ENCODE measurements at regions not wholly inside any gene's neighbourhood (a gene's known extent, or its start where the extent isn't known, plus 50 kb on each side); places are given as distances from the start of the nearest gene placed in this dataset.

DNA sequence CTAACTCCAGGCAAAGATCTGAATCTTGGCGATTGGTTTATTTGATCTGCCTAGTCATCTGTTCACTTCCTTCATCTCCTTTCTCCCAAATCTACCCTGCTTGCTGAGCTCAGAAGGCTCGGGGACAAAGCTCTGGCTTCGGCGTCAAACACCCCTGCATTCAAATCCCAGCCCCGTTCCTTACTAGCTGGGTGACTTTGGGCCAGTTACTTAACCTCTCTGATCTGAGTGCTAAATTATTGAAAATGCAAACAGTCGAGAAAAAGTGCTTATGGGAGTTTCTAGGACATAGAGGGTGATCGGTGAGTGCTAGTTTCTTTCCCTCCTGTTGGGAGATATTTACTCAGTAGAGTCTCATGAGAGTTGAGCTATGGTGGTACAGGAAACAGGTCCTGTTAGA lies 121.2 kb upstream of the RFLNA start:
- no peak for DNase-seq (ENCODE audit: extremely low spot score in 2 of 2)
- H3K9me3 ChIP-seq: no peaks in the 10 kb centered on the region
- H3K27me3 ChIP-seq: no peaks in the 10 kb centered on the region
- H3K4me3 ChIP-seq: no peak overlapping the region
- intact Hi-C loops (cut with DNase I): no loop called here
- no peaks in the 10 kb centered on the region for H3K36me3 ChIP-seq
- no peaks in the 10 kb centered on the region for H3K4me1 ChIP-seq
- no peak overlapping the region for H3K27ac ChIP-seq
- TF ChIP-seq POLR2A (IDR thresholded peaks at IDR 0.05): no peak
- TF ChIP-seq, protein P1, sequence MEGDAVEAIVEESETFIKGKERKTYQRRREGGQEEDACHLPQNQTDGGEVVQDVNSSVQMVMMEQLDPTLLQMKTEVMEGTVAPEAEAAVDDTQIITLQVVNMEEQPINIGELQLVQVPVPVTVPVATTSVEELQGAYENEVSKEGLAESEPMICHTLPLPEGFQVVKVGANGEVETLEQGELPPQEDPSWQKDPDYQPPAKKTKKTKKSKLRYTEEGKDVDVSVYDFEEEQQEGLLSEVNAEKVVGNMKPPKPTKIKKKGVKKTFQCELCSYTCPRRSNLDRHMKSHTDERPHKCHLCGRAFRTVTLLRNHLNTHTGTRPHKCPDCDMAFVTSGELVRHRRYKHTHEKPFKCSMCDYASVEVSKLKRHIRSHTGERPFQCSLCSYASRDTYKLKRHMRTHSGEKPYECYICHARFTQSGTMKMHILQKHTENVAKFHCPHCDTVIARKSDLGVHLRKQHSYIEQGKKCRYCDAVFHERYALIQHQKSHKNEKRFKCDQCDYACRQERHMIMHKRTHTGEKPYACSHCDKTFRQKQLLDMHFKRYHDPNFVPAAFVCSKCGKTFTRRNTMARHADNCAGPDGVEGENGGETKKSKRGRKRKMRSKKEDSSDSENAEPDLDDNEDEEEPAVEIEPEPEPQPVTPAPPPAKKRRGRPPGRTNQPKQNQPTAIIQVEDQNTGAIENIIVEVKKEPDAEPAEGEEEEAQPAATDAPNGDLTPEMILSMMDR (IDR thresholded peaks at IDR 0.05): no peak
- no peak for TF ChIP-seq POLR2AphosphoS5 (IDR thresholded peaks at IDR 0.05; ENCODE audit: insufficient read depth in 1 of 2, low read depth in 1 of 2)

DNA sequence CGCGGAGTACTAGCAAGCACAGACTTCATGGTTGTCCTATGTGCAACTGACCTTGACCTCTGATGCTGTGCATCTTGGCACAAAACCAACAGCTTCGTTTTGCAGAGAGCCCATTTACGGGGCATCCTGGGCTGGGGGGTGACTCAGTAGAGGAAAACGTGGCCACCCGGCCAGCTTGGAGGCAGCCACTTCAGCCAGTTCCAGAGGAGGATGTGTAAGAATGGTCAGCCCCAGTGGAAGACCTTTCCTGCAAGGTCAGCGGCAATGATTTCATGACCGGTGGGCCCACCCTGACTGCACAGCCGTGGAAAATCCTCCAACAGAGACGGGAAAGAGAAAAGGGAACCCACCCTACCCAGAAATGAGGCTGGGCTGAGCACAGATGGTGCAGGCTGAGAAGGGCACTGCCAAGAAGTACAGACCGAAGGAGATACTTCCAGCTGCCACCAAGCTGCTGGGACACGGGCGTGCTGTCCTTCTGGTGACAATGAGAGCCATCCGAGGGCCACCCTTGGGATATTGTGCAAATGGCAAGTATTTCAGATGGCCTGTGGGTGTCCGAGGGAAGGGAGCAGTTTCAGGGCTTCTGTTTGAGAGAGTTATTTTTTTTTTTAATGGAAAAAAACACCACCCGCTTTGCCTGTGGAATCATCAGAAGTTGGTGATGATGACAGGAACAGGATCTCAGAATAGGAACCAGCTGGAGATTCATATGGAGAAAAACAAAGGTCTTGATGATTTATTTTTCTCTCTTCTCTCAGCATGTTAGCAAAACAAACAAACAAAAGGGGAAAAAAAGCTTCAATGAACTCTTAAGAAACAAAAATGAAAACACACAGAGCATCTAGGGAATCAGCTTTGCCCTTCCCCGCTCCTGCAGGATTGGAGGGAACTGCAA lies 120.2 kb upstream of the RFLNA start:
- Histone ChIP-seq H3K27ac (no peak overlapping the region), H3K4me3 (no peak overlapping the region), H3K4me1 (no peaks in the 10 kb centered on the region), H3K36me3 (no peaks in the 10 kb centered on the region), H3K9me3 (no peaks in the 10 kb centered on the region), H3K27me3 (no peaks in the 10 kb centered on the region)
- no peak for TF ChIP-seq POLR2AphosphoS5 (IDR thresholded peaks at IDR 0.05; ENCODE audit: insufficient read depth in 1 of 2, low read depth in 1 of 2)
- intact Hi-C loops (cut with DNase I): no loop called here
- DNase-seq (ENCODE audit: extremely low spot score in 2 of 2): no peak

DNA sequence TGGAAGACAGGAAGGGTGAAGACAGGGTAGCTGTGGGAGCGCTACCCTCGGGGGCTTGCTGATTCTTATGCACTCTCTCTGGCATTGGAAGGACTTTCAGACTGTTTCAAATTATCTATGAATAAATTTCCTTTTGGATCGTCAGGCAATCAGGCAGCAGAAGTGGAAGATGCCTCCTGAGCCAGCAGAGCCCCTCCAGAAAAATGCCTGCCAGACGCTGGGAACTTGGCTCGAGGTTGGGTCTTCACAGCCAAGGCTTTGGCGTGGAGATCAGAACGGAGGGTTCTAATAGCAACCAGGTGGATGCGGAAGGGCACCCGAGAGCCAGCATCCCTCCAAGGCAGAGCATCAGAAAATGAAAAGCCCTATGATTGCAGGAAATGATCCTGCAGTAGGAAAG lies 119.2 kb upstream of the RFLNA start:
- Histone ChIP-seq H3K4me1 (no peaks in the 10 kb centered on the region), H3K4me3 (no peak overlapping the region), H3K36me3 (no peaks in the 10 kb centered on the region), H3K27me3 (no peaks in the 10 kb centered on the region), H3K27ac (no peak overlapping the region), H3K9me3 (no peaks in the 10 kb centered on the region)
- TF ChIP-seq POLR2A (IDR thresholded peaks at IDR 0.05) (no peak), POLR2AphosphoS5 (IDR thresholded peaks at IDR 0.05; ENCODE audit: insufficient read depth in 1 of 2, low read depth in 1 of 2) (no peak)
- TF ChIP-seq, protein P1 (IDR thresholded peaks at IDR 0.05): no peak
- intact Hi-C loops (cut with DNase I): no loop called here
- no peak for DNase-seq (ENCODE audit: extremely low spot score in 2 of 2)

DNA sequence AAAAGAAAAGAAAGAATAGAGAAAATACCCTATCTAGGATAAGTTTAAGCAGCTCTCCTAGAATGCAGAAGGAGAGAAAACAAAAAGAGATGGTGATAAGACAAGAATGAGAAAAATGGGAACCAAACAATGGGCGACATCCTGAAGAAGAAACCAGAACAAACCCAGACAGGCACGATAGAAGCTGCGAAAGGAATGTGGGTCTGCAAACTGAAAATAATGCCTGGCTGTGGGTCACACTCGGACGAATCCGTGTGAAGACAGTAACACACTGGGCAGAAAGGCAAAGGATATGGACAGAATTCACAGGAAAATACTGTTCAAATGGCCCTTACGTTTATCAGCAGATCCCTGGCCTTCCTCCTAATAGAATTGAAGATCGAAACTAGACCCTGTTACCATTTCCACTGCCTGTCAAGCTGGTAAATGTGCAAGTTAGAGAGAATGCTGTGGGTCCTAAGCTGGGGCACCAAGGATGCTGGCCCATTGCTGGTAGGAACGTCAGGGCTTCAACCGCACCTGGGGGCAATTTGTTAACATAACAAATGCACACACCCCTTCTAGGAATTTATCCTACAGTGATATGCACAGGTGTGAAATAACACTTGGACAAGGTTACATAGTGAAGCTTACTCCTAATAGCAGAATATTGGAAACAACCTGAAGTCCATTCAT lies 117.5 kb upstream of the RFLNA start:
- TF ChIP-seq POLR2A (IDR thresholded peaks at IDR 0.05) (no peak), POLR2AphosphoS5 (IDR thresholded peaks at IDR 0.05; ENCODE audit: insufficient read depth in 1 of 2, low read depth in 1 of 2) (no peak)
- TF ChIP-seq, protein P1 (IDR thresholded peaks at IDR 0.05): no peak
- H3K27me3 ChIP-seq: no peaks in the 10 kb centered on the region
- no peaks in the 10 kb centered on the region for H3K9me3 ChIP-seq
- H3K36me3 ChIP-seq: no peaks in the 10 kb centered on the region
- no peaks in the 10 kb centered on the region for H3K4me1 ChIP-seq
- no peak overlapping the region for H3K4me3 ChIP-seq
- DNase-seq (ENCODE audit: extremely low spot score in 2 of 2): no peak
- H3K27ac ChIP-seq: no peak overlapping the region
- intact Hi-C loops (cut with DNase I): no loop called here

DNA sequence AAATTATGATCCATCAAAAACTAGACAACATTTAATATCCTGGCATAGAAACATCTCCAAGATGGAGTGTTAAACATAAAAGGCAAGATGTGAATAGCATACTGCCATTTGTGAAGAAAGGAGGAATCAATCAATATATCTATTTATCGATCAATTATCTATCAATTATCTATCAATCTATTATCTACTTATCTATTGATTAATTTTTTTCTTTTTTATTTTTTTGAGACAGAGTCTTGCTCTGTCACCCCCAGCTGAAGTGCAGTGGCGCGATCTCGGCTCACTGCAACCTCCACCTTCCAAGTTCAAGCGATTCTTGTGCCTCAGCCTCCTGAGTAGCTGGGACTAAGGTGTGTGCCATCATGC lies 117.0 kb upstream of the RFLNA start:
- Histone ChIP-seq H3K4me3 (no peak overlapping the region), H3K4me1 (no peaks in the 10 kb centered on the region), H3K27me3 (no peaks in the 10 kb centered on the region), H3K36me3 (no peaks in the 10 kb centered on the region), H3K9me3 (no peaks in the 10 kb centered on the region), H3K27ac (no peak overlapping the region)
- no peak for DNase-seq (ENCODE audit: extremely low spot score in 2 of 2)
- TF ChIP-seq POLR2A (IDR thresholded peaks at IDR 0.05) (no peak), POLR2AphosphoS5 (IDR thresholded peaks at IDR 0.05; ENCODE audit: insufficient read depth in 1 of 2, low read depth in 1 of 2) (no peak)
- TF ChIP-seq, protein P1 (IDR thresholded peaks at IDR 0.05): no peak
- intact Hi-C loops (cut with DNase I): no loop called here
